IMR-90 (cell line): ENCODE measurements at regions not wholly inside any gene's neighbourhood (a gene's known extent, or its start where the extent isn't known, plus 50 kb on each side); places are given as distances from the start of the nearest gene placed in this dataset.

ENCODE experiments used
- ATAC-seq: fragments of 200-7000 bp; cut with Tn5 transposase; 2 replicates; pipeline ENCODE4 v1.9.1; 2020; ENCODE audit warnings: low read depth, mild to moderate bottlenecking, moderate library complexity
- BruUV-seq: library from RNA; stranded (reverse); fragments of 400-500 nt; replicated peaks from 2 replicates; lab custom pipeline; 2021; lab: Mats Ljungman, UMichigan
- CTCF ChIA-PET: fragments of 300-600 bp; formaldehyde crosslinking; extraction: SDS; loops from one replicate; lab custom pipeline; 2021; ENCODE audit warnings: antibody characterized with exemption; lab: Yijun Ruan, JAX
- POLR2A ChIA-PET: fragments of 300-600 bp; sonication (Branson Sonifier 250); formaldehyde crosslinking; loops from one replicate; lab custom pipeline; 2022; ENCODE audit warnings: antibody characterized with exemption; ENCODE audit not compliant: unreplicated experiment; lab: Charles Lee
- DNase-seq: peaks from one replicate; pipeline ENCODE4 v3.0.0; 2013
- H2AFZ ChIP-seq: replicated peaks from 2 replicates; pipeline ENCODE3; 2013; ENCODE audit warnings: low read length, mild to moderate bottlenecking; ENCODE audit not compliant: poor library complexity
- H2AK5ac ChIP-seq: 2 replicates; pipeline ENCODE4 v1.6.1; 2013; ENCODE audit warnings: low read depth, low read length, inconsistent platforms
- H2AK9ac ChIP-seq: replicated peaks from 2 replicates; pipeline ENCODE3; 2013; ENCODE audit warnings: mild to moderate bottlenecking, low read depth, low read length, moderate library complexity; ENCODE audit not compliant: poor library complexity
- H2BK120ac ChIP-seq: 2 replicates; pipeline ENCODE4 v1.6.1; 2013; ENCODE audit warnings: low read depth, low read length, inconsistent platforms
- H2BK15ac ChIP-seq: 3 replicates; pipeline ENCODE4 v1.6.1; 2013; ENCODE audit warnings: low read depth, low read length, inconsistent platforms
- H2BK20ac ChIP-seq: 2 replicates; pipeline ENCODE4 v1.6.1; 2013; ENCODE audit warnings: low read depth, mild to moderate bottlenecking, inconsistent platforms, low read length, moderate library complexity
- H2BK5ac ChIP-seq: 2 replicates; pipeline ENCODE4 v1.6.1; 2013; ENCODE audit warnings: mild to moderate bottlenecking, low read depth, low read length, inconsistent platforms; ENCODE audit not compliant: poor library complexity, severe bottlenecking
- H3K14ac ChIP-seq: replicated peaks from 2 replicates; pipeline ENCODE4 v1.6.1; 2013; ENCODE audit warnings: low read depth, low read length, inconsistent platforms
- H3K18ac ChIP-seq: 2 replicates; pipeline ENCODE4 v1.6.1; 2013; ENCODE audit warnings: low read depth, low read length, control low read depth
- H3K23ac ChIP-seq: 2 replicates; pipeline ENCODE4 v1.6.1; 2013; ENCODE audit warnings: low read depth, low read length, inconsistent platforms
- H3K27ac ChIP-seq: 2 replicates; pipeline ENCODE4 v1.5.1; 2013; ENCODE audit warnings: mild to moderate bottlenecking, control low read depth, low read length; ENCODE audit not compliant: insufficient read depth
- H3K27me3 ChIP-seq: 2 replicates; pipeline ENCODE4 v1.6.1; 2013; ENCODE audit warnings: low read length; ENCODE audit not compliant: control insufficient read depth, insufficient read depth
- H3K36me3 ChIP-seq: 2 replicates; pipeline ENCODE4 v1.6.1; 2013; ENCODE audit warnings: low read length, mixed read lengths; ENCODE audit not compliant: control insufficient read depth, insufficient read depth
- H3K4ac ChIP-seq: 2 replicates; pipeline ENCODE4 v1.6.1; 2013; ENCODE audit warnings: low read depth, low read length, inconsistent platforms
- H3K4me1 ChIP-seq: 2 replicates; pipeline ENCODE4 v1.6.1; 2013; ENCODE audit warnings: low read length, mixed read lengths; ENCODE audit not compliant: control insufficient read depth, insufficient read depth
- H3K4me2 ChIP-seq: 2 replicates; pipeline ENCODE4 v1.6.1; 2013; ENCODE audit warnings: low read depth, mild to moderate bottlenecking, control low read depth, low read length, moderate library complexity
- H3K4me3 ChIP-seq: 2 replicates; pipeline ENCODE4 v1.5.1; 2013; ENCODE audit warnings: low read depth, mild to moderate bottlenecking, control low read depth, low read length, moderate library complexity; ENCODE audit not compliant: insufficient read depth
- H3K56ac ChIP-seq: 2 replicates; pipeline ENCODE4 v1.6.1; 2013; ENCODE audit warnings: low read length, inconsistent platforms; ENCODE audit not compliant: insufficient read depth; ENCODE audit errors: extremely low read depth
- H3K79me1 ChIP-seq, 2 experiments: 2 replicates each; pipeline ENCODE4 v1.6.1; 2013; ENCODE audit warnings: low read length in 2 of 2, inconsistent platforms in 1 of 2, low read depth in 1 of 2
- H3K9ac ChIP-seq: 2 replicates; pipeline ENCODE4 v1.6.1; 2013; ENCODE audit warnings: low read depth, low read length, control low read depth
- H3K9me1 ChIP-seq: 2 replicates; pipeline ENCODE4 v1.6.1; 2013; ENCODE audit warnings: low read length, inconsistent platforms; ENCODE audit not compliant: insufficient read depth
- H3K9me3 ChIP-seq: 2 replicates; pipeline ENCODE4 v1.6.1; 2013; ENCODE audit warnings: low read length; ENCODE audit not compliant: control insufficient read depth, insufficient read depth
- H4K20me1 ChIP-seq: 2 replicates; pipeline ENCODE4 v1.6.1; 2013; ENCODE audit warnings: low read length, inconsistent platforms; ENCODE audit not compliant: insufficient read depth
- H4K5ac ChIP-seq: 2 replicates; pipeline ENCODE4 v1.6.1; 2013; ENCODE audit warnings: mild to moderate bottlenecking, low read depth, low read length, control low read depth
- H4K8ac ChIP-seq, 2 experiments: 2 replicates each; pipeline ENCODE4 v1.6.1; 2013; ENCODE audit warnings: low read depth in 2 of 2, low read length in 2 of 2, control low read depth in 1 of 2, inconsistent platforms in 1 of 2
- H4K91ac ChIP-seq: 2 replicates; pipeline ENCODE4 v1.6.1; 2013; ENCODE audit warnings: low read depth, low read length, inconsistent platforms; ENCODE audit not compliant: insufficient read depth
- CTCF ChIP-seq: conservative IDR thresholded peaks from 2 replicates; pipeline ENCODE4 v1.5.1; 2012; ENCODE audit warnings: mild to moderate bottlenecking, low read depth, low read length, improper control_type of control experiment
- ELK1 ChIP-seq: fragments of 150-350 bp; IDR thresholded peaks from 2 replicates; pipeline ENCODE4 v1.6.1; 2016; ENCODE audit warnings: low read depth, mild to moderate bottlenecking, low read length, moderate library complexity, borderline replicate concordance
- MAZ ChIP-seq: IDR thresholded peaks from 2 replicates; pipeline ENCODE4 v1.6.1; 2012; ENCODE audit warnings: low read depth, mild to moderate bottlenecking, low read length, improper control_type of control experiment, moderate library complexity, borderline replicate concordance
- MXI1 ChIP-seq: IDR thresholded peaks from 2 replicates; pipeline ENCODE4 v1.6.1; 2012; ENCODE audit warnings: low read depth, mild to moderate bottlenecking, low read length, moderate library complexity, borderline replicate concordance
- NFE2L2 ChIP-seq: fragments of 150-350 bp; IDR thresholded peaks from 2 replicates; pipeline ENCODE4 v1.6.1; 2016; ENCODE audit warnings: low read depth, mild to moderate bottlenecking, low read length
- WGBS, 2 experiments: methylation state at CpG; one replicate each; pipeline versions ENCODE4 v1.1.5 to v1.1.7; 2013; ENCODE audit warnings: missing lambda C conversion rate in 2 of 2; ENCODE audit not compliant: insufficient read length in 1 of 2; ENCODE audit errors: extremely low coverage in 2 of 2; 5-methylcytosine and 5-hydroxymethylcytosine counted together
- dilution Hi-C: fragments of 300-500 bp; cut with HindIII; formaldehyde crosslinking; loops from one replicate; pipeline ENCODE4 v1.14.3; 2018; ENCODE audit warnings: low sequenced_read_pairs; ENCODE audit not compliant: unreplicated experiment
- in situ Hi-C: fragments of 300-500 bp; cut with MboI; formaldehyde crosslinking; loops from 3 replicates; pipeline ENCODE4 v1.14.3; 2019; ENCODE audit warnings: low sequenced_read_pairs, inconsistent platforms, mixed read lengths
- intact Hi-C: fragments of 100-400 bp; cut with micrococcal nuclease; formaldehyde crosslinking; loops from 2 replicates; pipeline ENCODE4 v1.10.0; 2022

GRCh38 chr5:101520417-101520816, 617.3 kb upstream of the ST8SIA4 start:
- Histone ChIP-seq H4K91ac (no peak overlapping the region), H2BK15ac (no peak overlapping the region), H3K9ac (no peak overlapping the region), H2BK20ac (no peak overlapping the region), H2AK9ac (no peak overlapping the region), H2BK120ac (no peak overlapping the region), H4K20me1 (no peaks in the 10 kb centered on the region), H4K8ac (no peak overlapping the region), H3K9me3 (peaks cover 3% of the 10 kb centered on the region), H2AFZ (no peak overlapping the region), H3K27me3 (no peaks in the 10 kb centered on the region), H3K27ac (no peak overlapping the region), H3K18ac (no peak overlapping the region), H2AK5ac (no peak overlapping the region), H2BK5ac (no peak overlapping the region), H3K9me1 (no peaks in the 10 kb centered on the region), H3K4me3 (no peak overlapping the region), H3K4me1 (no peaks in the 10 kb centered on the region), H4K5ac (no peak overlapping the region), H3K36me3 (no peaks in the 10 kb centered on the region), H3K79me1 (no peaks in the 10 kb centered on the region), H3K23ac (no peak overlapping the region), H3K14ac (no peak overlapping the region), H3K4me2 (no peak overlapping the region), H3K56ac (no peak overlapping the region), H3K4ac (no peak overlapping the region)
- CTCF ChIA-PET = no interaction called here
- no peak for DNase-seq
- WGBS, 2 experiments = no CpG with 5 or more reads among the region's 2 CpGs
- dilution Hi-C loops = no loop called here
- in situ Hi-C loops = no loop called here
- POLR2A ChIA-PET = no interaction called here
- no TSS peak for BruUV-seq
- ATAC-seq = no peak
- TF ChIP-seq ELK1 = no peak
- TF ChIP-seq MXI1 = no peak
- TF ChIP-seq MAZ = no peak
- TF ChIP-seq NFE2L2 = no peak
- TF ChIP-seq CTCF = no peak
- intact Hi-C loops = no loop called here
